ENCODE measurements at regions not wholly inside any gene's neighbourhood (a gene's known extent, or its start where the extent isn't known, plus 50 kb on each side); places are given as distances from the start of the nearest gene placed in this dataset.

- no peak for TF ChIP-seq TCF15 (CRISPR knock-in tag; IDR thresholded peaks at IDR 0.05)
- TF ChIP-seq CTCFL (IDR thresholded peaks at IDR 0.05; ENCODE audit: borderline replicate concordance, insufficient read depth, low read depth, low read length, poor library complexity, severe bottlenecking), result no peak
- TF ChIP-seq SP1 (CRISPR knock-in tag; IDR thresholded peaks at IDR 0.05), result no peak
- TF ChIP-seq TCF7L2 (IDR thresholded peaks at IDR 0.05; ENCODE audit: low read depth, low read length), result no peak
- no peak for TF ChIP-seq HIVEP1 (CRISPR knock-in tag; IDR thresholded peaks at IDR 0.05)
These were observed 85.0 kb upstream of the COL5A1 start (continued) for GRCh38 chr9:134556531-134557068.

GRCh38 chr9:134557331-134557730 lies 84.3 kb upstream of the COL5A1 start:
- Histone ChIP-seq H3K9me3 (replicated peaks; ENCODE audit: control insufficient read depth, insufficient read depth, low read depth, low read length) (no peaks in the 10 kb centered on the region), H3K79me2 (ENCODE audit: control insufficient read depth, insufficient read depth, low read length) (no peaks in the 10 kb centered on the region), H3K4me1 (replicated peaks in 1 of 2; ENCODE audit: control insufficient read depth in 2 of 2, insufficient read depth in 2 of 2, low read length in 2 of 2) (no peaks in the 10 kb centered on the region; a peak in 1 of 5 replicates), H2AFZ (ENCODE audit: low read depth, low read length) (no peak overlapping the region), H3K4me2 (ENCODE audit: insufficient read depth, low read length) (no peak overlapping the region), H3K27me3 (ENCODE audit: control insufficient read depth in 2 of 2, insufficient read depth in 2 of 2, low read length in 2 of 2) (peaks cover 11 to 84% of the 10 kb centered on the region in 2 experiments; a peak in 3 of 5 replicates), H3K9me1 (ENCODE audit: control insufficient read depth, insufficient read depth, low read length) (no peaks in the 10 kb centered on the region), H3K27ac (ENCODE audit: extremely low read depth, low read depth, low read length) (no peak overlapping the region), H3K36me3 (ENCODE audit: control insufficient read depth, insufficient read depth, low read length) (no peaks in the 10 kb centered on the region), H4K20me1 (replicated peaks; ENCODE audit: control insufficient read depth, insufficient read depth, low read length) (peaks cover 11% of the 10 kb centered on the region; the same call in 1 of the 2 replicates), H3K4me3 (no peak overlapping the region), H3K9ac (ENCODE audit: insufficient read depth in 1 of 2, low read depth in 2 of 2, low read length in 2 of 2) (no peak overlapping the region)
- FAIRE-seq (no peak), ATAC-seq (no peak), DNase-seq (ENCODE audit: extremely low read depth in 1 of 4, low spot score in 3 of 4) (no peak)
- intact Hi-C loops (cut with micrococcal nuclease) (loop anchor here (10.0 kb wide), 1 partner anchor 87 kb away; the partner anchor contains the start of gene COL5A1), in situ Hi-C loops (cut with MboI) (no loop called here)
- ChIA-PET CTCF (ENCODE audit: low intra/inter-chr PET ratio) (no interaction called here), POLR2A (interaction anchor here (0.5 to 3.0 kb wide), 4 partner anchors 9 to 1114 kb away, joined by 3 to 7 read pairs (median 4); no protein-coding TSS in a partner anchor)
- WGBS (ENCODE audit: insufficient coverage, low coverage, missing lambda C conversion rate), result 2% methylated on average over 18 of the region's 18 CpGs
- BruUV-seq (replicated peaks), result no TSS peak
- no peak for TF ChIP-seq THRA (IDR thresholded peaks at IDR 0.05)
- no peak for TF ChIP-seq ZBTB33 (CRISPR knock-in tag; IDR thresholded peaks at IDR 0.05)
- no peak for TF ChIP-seq TEAD2 (tag; IDR thresholded peaks at IDR 0.05)
- TF ChIP-seq ZNF518B (CRISPR knock-in tag; IDR thresholded peaks at IDR 0.05), result no peak
- no peak for TF ChIP-seq PHB2 (IDR thresholded peaks at IDR 0.05; ENCODE audit: low read depth)
- no peak for TF ChIP-seq ZNF764 (CRISPR knock-in tag; IDR thresholded peaks at IDR 0.05; ENCODE audit: low read depth)
